ENCODE measurements at regions not wholly inside any gene's neighbourhood (a gene's known extent, or its start where the extent isn't known, plus 50 kb on each side); places are given as distances from the start of the nearest gene placed in this dataset.

- no peak for ATAC-seq (ENCODE audit: low read depth)
- 100% methylated on average over 1 of the region's 10 CpGs; no CpG with 5 or more reads in 1 of the 2 experiments for WGBS, 2 experiments (ENCODE audit: extremely low coverage in 2 of 2, insufficient read length in 1 of 2)
- POLR2A ChIA-PET (ENCODE audit: unreplicated experiment): no interaction called here
Observed at GRCh38 chr13:73451221-73452029, 392.6 kb downstream of the KLF5 start.

More at GRCh38 chr13:73451221-73452029, 392.6 kb downstream of the KLF5 start:
- H3K79me1 ChIP-seq (ENCODE audit: low read depth in 1 of 2, low read length in 2 of 2): no peaks in the 10 kb centered on the region
- no peaks in the 10 kb centered on the region for H3K9me3 ChIP-seq (ENCODE audit: control insufficient read depth, insufficient read depth, low read length)
- H2AK9ac ChIP-seq (replicated peaks; ENCODE audit: low read depth, low read length, poor library complexity): no peak overlapping the region
- no peak overlapping the region for H3K56ac ChIP-seq (ENCODE audit: extremely low read depth, insufficient read depth, low read length)
- no peak overlapping the region for H3K9ac ChIP-seq (ENCODE audit: low read depth, low read length)
- no peak overlapping the region for H2AK5ac ChIP-seq (ENCODE audit: low read depth, low read length)
- H3K18ac ChIP-seq (ENCODE audit: low read depth, low read length): no peak overlapping the region
- no peak overlapping the region for H3K23ac ChIP-seq (ENCODE audit: low read depth, low read length)
- in situ Hi-C loops (cut with MboI; ENCODE audit: low sequenced_read_pairs): no loop called here
- no TSS peak for BruUV-seq (replicated peaks)
- H3K27ac ChIP-seq (ENCODE audit: insufficient read depth, low read length): no peak overlapping the region
- intact Hi-C loops (cut with micrococcal nuclease): no loop called here
- no peak overlapping the region for H2AFZ ChIP-seq (replicated peaks; ENCODE audit: low read length, poor library complexity)
- H3K36me3 ChIP-seq (ENCODE audit: control insufficient read depth, insufficient read depth, low read length): no peaks in the 10 kb centered on the region
- no peaks in the 10 kb centered on the region for H3K9me1 ChIP-seq (ENCODE audit: insufficient read depth, low read length)
- no peak overlapping the region for H3K4me3 ChIP-seq (ENCODE audit: insufficient read depth, low read depth, low read length)
- H2BK15ac ChIP-seq (ENCODE audit: low read depth, low read length): no peak overlapping the region
- CTCF ChIA-PET: no interaction called here
- no peak overlapping the region for H3K4me2 ChIP-seq (ENCODE audit: low read depth, low read length)
- no peak overlapping the region for H2BK120ac ChIP-seq (ENCODE audit: low read depth, low read length)
- H2BK5ac ChIP-seq (ENCODE audit: low read depth, low read length, poor library complexity, severe bottlenecking): no peak overlapping the region
- TF ChIP-seq BHLHE40 (IDR thresholded peaks at IDR 0.05; ENCODE audit: low read depth, low read length) (no peak), MAFK (IDR thresholded peaks at IDR 0.05; ENCODE audit: low read depth, low read length) (no peak), SMC3 (IDR thresholded peaks at IDR 0.05; ENCODE audit: low read depth, low read length) (no peak), FOS (IDR thresholded peaks at IDR 0.05; ENCODE audit: low read depth, low read length) (no peak), RCOR1 (IDR thresholded peaks at IDR 0.05; ENCODE audit: insufficient replicate concordance, low read length) (no peak)
- H4K5ac ChIP-seq (ENCODE audit: low read depth, low read length): no peak overlapping the region
- H4K91ac ChIP-seq (ENCODE audit: insufficient read depth, low read depth, low read length): no peak overlapping the region
- dilution Hi-C loops (cut with HindIII; ENCODE audit: low sequenced_read_pairs, unreplicated experiment): no loop called here
- no peak overlapping the region for H2BK20ac ChIP-seq (ENCODE audit: low read depth, low read length)
- H3K4me1 ChIP-seq (ENCODE audit: control insufficient read depth, insufficient read depth, low read length): no peaks in the 10 kb centered on the region
- H3K27me3 ChIP-seq (ENCODE audit: control insufficient read depth, insufficient read depth, low read length): no peaks in the 10 kb centered on the region
- H3K4ac ChIP-seq (ENCODE audit: low read depth, low read length): no peak overlapping the region
- no peak for DNase-seq
- H4K8ac ChIP-seq (ENCODE audit: low read depth in 2 of 2, low read length in 2 of 2): no peak overlapping the region
- H4K20me1 ChIP-seq (ENCODE audit: insufficient read depth, low read length): no peaks in the 10 kb centered on the region
- no peak overlapping the region for H3K14ac ChIP-seq (replicated peaks; ENCODE audit: low read depth, low read length)
